ENCODE measurements at regions not wholly inside any gene's neighbourhood (a gene's known extent, or its start where the extent isn't known, plus 50 kb on each side); places are given as distances from the start of the nearest gene placed in this dataset.

- no peak for DNase-seq
- H4K5ac ChIP-seq (ENCODE audit: low read depth, low read length) = no peak overlapping the region
- no peak overlapping the region for H3K4me2 ChIP-seq (ENCODE audit: low read depth, low read length)
- no peaks in the 10 kb centered on the region for H4K20me1 ChIP-seq (ENCODE audit: insufficient read depth, low read length)
- H3K27ac ChIP-seq (ENCODE audit: insufficient read depth, low read length) = no peak overlapping the region
- H3K36me3 ChIP-seq (ENCODE audit: control insufficient read depth, insufficient read depth, low read length) = no peaks in the 10 kb centered on the region
- H3K4ac ChIP-seq (ENCODE audit: low read depth, low read length) = no peak overlapping the region
- no TSS peak for BruUV-seq (replicated peaks)
- peaks cover 2% of the 10 kb centered on the region; the same call in 1 of the 2 replicates for H3K27me3 ChIP-seq (ENCODE audit: control insufficient read depth, insufficient read depth, low read length)
- no peak for ATAC-seq (ENCODE audit: low read depth)
- WGBS, 2 experiments (ENCODE audit: extremely low coverage in 2 of 2, insufficient read length in 1 of 2) = no CpG with 5 or more reads among the region's 17 CpGs
- H2BK20ac ChIP-seq (ENCODE audit: low read depth, low read length) = no peak overlapping the region
- H3K4me1 ChIP-seq (ENCODE audit: control insufficient read depth, insufficient read depth, low read length) = no peaks in the 10 kb centered on the region
- H2AFZ ChIP-seq (replicated peaks; ENCODE audit: low read length, poor library complexity) = no peak overlapping the region
- in situ Hi-C loops (cut with MboI; ENCODE audit: low sequenced_read_pairs) = loop anchor here (10.0 to 25.0 kb wide), 3 partner anchors 897 to 1680 kb away; no protein-coding TSS in a partner anchor
- no peak overlapping the region for H2BK15ac ChIP-seq (ENCODE audit: low read depth, low read length)
- no peak overlapping the region for H3K14ac ChIP-seq (replicated peaks; ENCODE audit: low read depth, low read length)
- dilution Hi-C loops (cut with HindIII; ENCODE audit: low sequenced_read_pairs, unreplicated experiment) = no loop called here
- no peak overlapping the region for H3K18ac ChIP-seq (ENCODE audit: low read depth, low read length)
- no peak overlapping the region for H3K23ac ChIP-seq (ENCODE audit: low read depth, low read length)
- no peak overlapping the region for H4K91ac ChIP-seq (ENCODE audit: insufficient read depth, low read depth, low read length)
- ChIA-PET POLR2A (ENCODE audit: unreplicated experiment) (no interaction called here), CTCF (no interaction called here)
- H2BK5ac ChIP-seq (ENCODE audit: low read depth, low read length, poor library complexity, severe bottlenecking) = no peak overlapping the region
- H3K56ac ChIP-seq (ENCODE audit: extremely low read depth, insufficient read depth, low read length) = no peak overlapping the region
- H2AK9ac ChIP-seq (replicated peaks; ENCODE audit: low read depth, low read length, poor library complexity) = no peak overlapping the region
- intact Hi-C loops (cut with micrococcal nuclease) = loop anchor here (5.0 kb wide), 1 partner anchor 1682 kb away; no protein-coding TSS in a partner anchor
- no peak overlapping the region for H3K9ac ChIP-seq (ENCODE audit: low read depth, low read length)
- no peaks in the 10 kb centered on the region for H3K9me3 ChIP-seq (ENCODE audit: control insufficient read depth, insufficient read depth, low read length)
- no peaks in the 10 kb centered on the region for H3K79me1 ChIP-seq (ENCODE audit: low read depth in 1 of 2, low read length in 2 of 2)
- H2AK5ac ChIP-seq (ENCODE audit: low read depth, low read length) = no peak overlapping the region
- TF ChIP-seq FOS (IDR thresholded peaks at IDR 0.05; ENCODE audit: low read depth, low read length) (no peak), NFE2L2 (IDR thresholded peaks at IDR 0.05; ENCODE audit: low read depth, low read length) (no peak), SMC3 (IDR thresholded peaks at IDR 0.05; ENCODE audit: low read depth, low read length) (no peak), CEBPB (IDR thresholded peaks at IDR 0.05; ENCODE audit: low read depth, low read length) (no peak), RFX5 (IDR thresholded peaks at IDR 0.05; ENCODE audit: low read depth, low read length) (no peak), POLR2A (IDR thresholded peaks at IDR 0.05; ENCODE audit: low read depth, low read length) (no peak), BHLHE40 (IDR thresholded peaks at IDR 0.05; ENCODE audit: low read depth, low read length) (no peak), MXI1 (IDR thresholded peaks at IDR 0.05; ENCODE audit: borderline replicate concordance, low read depth, low read length) (no peak)
- H2BK120ac ChIP-seq (ENCODE audit: low read depth, low read length) = no peak overlapping the region
- no peaks in the 10 kb centered on the region for H3K9me1 ChIP-seq (ENCODE audit: insufficient read depth, low read length)
- H3K4me3 ChIP-seq (ENCODE audit: insufficient read depth, low read depth, low read length) = no peak overlapping the region
- no peak overlapping the region for H4K8ac ChIP-seq (ENCODE audit: low read depth in 2 of 2, low read length in 2 of 2)
Measured at GRCh38 chr20:60214901-60215815, 256.9 kb downstream of the CDH26 start.
